NT2/D1 (cell line): ENCODE measurements at regions not wholly inside any gene's neighbourhood (a gene's known extent, or its start where the extent isn't known, plus 50 kb on each side); places are given as distances from the start of the nearest gene placed in this dataset.

Source experiments
- DNase-seq: peaks from one replicate; pipeline ENCODE4 v3.0.0-alpha.2; 2011; ENCODE audit warnings: low read depth, low spot score
- H3K27me3 ChIP-seq: 2 replicates; pipeline ENCODE4 v1.6.0; 2011; ENCODE audit warnings: mild to moderate bottlenecking; ENCODE audit not compliant: insufficient read length, insufficient read depth
- H3K36me3 ChIP-seq: 2 replicates; pipeline ENCODE4 v1.6.1; 2011; ENCODE audit warnings: mild to moderate bottlenecking, low read length, mixed read lengths; ENCODE audit not compliant: insufficient read depth, insufficient read length
- H3K4me1 ChIP-seq: 2 replicates; pipeline ENCODE4 v1.5.1; 2011; ENCODE audit not compliant: insufficient read depth, insufficient read length
- H3K4me3 ChIP-seq: 2 replicates; pipeline ENCODE4 v1.5.1; 2011; ENCODE audit warnings: low read depth; ENCODE audit not compliant: insufficient read length
- H3K9ac ChIP-seq: 2 replicates; pipeline ENCODE4 v1.6.0; 2011; ENCODE audit warnings: low read depth; ENCODE audit not compliant: insufficient read length
- H3K9me3 ChIP-seq: 2 replicates; pipeline ENCODE4 v1.5.1; 2011; ENCODE audit warnings: mild to moderate bottlenecking, low read length; ENCODE audit not compliant: insufficient read depth
- SUZ12 ChIP-seq: IDR thresholded peaks from 2 replicates; pipeline ENCODE4 v1.6.1; 2011; ENCODE audit not compliant: insufficient read length, insufficient read depth; ENCODE audit errors: extremely low read depth
- YY1 ChIP-seq: IDR thresholded peaks from 2 replicates; pipeline ENCODE4 v1.6.1; 2011; ENCODE audit not compliant: insufficient read length, insufficient read depth
- ZNF274 ChIP-seq: IDR thresholded peaks from 2 replicates; pipeline ENCODE4 v1.6.1; 2011; ENCODE audit warnings: mild to moderate bottlenecking, low read depth, low read length

DNA sequence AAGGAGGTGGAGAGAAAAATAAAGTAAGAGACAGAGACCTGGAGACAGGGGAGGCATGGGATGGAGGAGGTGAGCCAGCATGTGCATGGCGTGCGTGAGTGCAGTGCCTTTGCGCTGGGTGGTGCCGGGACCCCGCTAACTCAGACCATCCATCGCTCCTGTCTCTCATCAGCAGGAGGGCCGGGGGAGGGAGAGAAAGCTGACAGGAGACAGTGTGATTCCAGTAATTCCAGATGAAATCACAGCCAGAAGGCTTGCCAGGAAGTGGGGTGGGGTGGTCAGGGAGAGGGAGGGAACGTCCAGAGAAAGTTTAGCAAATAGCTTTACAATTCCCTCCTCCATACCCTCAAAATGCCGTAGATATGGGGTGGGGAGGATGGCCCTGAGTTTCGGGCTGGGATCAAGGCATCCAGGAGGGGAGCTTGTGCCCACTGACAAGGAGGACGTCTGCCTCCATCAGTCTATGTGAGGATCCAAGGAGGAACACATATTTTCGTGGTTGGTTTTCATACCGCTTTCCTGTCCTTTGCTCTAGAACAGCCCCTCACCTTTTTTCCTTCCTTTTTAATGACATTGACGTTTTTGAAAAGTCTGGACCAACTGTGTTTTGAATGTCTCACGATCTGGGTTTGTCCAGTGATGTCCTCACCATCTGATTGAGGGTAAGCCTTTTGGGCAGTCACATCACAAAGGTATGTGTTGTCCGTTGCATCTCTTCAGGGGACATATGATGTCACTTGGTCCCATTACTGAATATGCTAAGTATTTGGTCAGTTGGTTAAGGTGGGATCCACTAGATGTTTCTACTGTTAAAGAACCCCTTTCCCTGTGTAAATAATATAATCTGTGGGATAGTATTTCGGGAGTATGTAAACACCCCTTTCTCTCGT is 567.3 kb downstream of the MIAT start:
- DNase-seq = no peak
- H3K9me3 ChIP-seq = peaks cover 18% of the 10 kb centered on the region

DNA sequence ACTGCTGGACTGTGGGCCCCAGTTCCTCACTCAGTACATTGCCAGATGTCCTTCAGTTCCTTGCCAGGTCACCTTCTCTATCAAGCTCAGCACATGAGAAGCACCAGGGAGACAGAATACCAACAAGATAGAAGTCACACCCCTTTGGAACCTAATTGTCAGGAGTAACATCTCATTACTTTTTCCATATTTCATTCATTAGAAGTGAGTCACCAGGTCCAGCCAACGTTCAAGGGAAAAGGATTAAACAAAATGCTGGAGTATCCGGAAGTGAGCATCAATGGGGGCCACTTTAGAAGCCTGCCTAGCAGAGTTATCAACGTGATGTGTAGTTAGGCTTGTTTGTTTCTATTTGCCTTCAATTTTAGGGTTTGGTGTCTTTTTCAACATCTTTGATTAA is 569.3 kb downstream of the MIAT start:
- no peak for TF ChIP-seq YY1
- no peak for TF ChIP-seq SUZ12
- TF ChIP-seq ZNF274 = no peak
- peaks cover 18% of the 10 kb centered on the region for H3K9me3 ChIP-seq
- H3K9ac ChIP-seq = no peak overlapping the region
- H3K27me3 ChIP-seq = no peaks in the 10 kb centered on the region
- H3K36me3 ChIP-seq = no peaks in the 10 kb centered on the region
- H3K4me3 ChIP-seq = no peak overlapping the region
- DNase-seq = no peak
- H3K4me1 ChIP-seq = no peaks in the 10 kb centered on the region

More for the DNA sequence above, 567.3 kb downstream of the MIAT start:
- no peaks in the 10 kb centered on the region for H3K27me3 ChIP-seq
- H3K9ac ChIP-seq = no peak overlapping the region
- H3K4me1 ChIP-seq = no peaks in the 10 kb centered on the region
- TF ChIP-seq SUZ12 (no peak), ZNF274 (no peak), YY1 (no peak)
- H3K36me3 ChIP-seq = no peaks in the 10 kb centered on the region
- H3K4me3 ChIP-seq = no peak overlapping the region

DNA sequence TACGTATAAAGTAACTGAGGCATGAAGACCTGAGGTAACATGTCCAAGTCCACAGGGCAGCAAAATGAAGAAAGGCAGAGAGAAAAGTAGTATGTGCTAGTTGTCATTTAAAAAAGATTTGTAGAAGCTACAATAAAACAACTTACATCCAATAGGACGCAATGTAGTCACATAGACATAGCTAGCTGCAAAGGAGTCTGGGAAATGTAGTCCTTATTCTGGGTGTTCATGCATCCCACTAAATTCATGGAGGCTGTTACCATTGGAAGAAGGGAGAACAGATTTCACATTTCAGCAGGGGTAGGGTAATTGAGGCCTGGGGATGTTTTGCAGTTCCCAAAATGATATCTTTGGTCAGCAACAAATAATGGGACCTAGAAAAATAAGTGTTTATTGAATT is 571.4 kb downstream of the MIAT start:
- no peak for DNase-seq
- H3K4me1 ChIP-seq = no peaks in the 10 kb centered on the region
- H3K9me3 ChIP-seq = peaks cover 9% of the 10 kb centered on the region
- H3K36me3 ChIP-seq = no peaks in the 10 kb centered on the region
- H3K9ac ChIP-seq = no peak overlapping the region
- TF ChIP-seq ZNF274 (no peak), YY1 (no peak), SUZ12 (no peak)
- no peaks in the 10 kb centered on the region for H3K27me3 ChIP-seq
- H3K4me3 ChIP-seq = no peak overlapping the region

DNA sequence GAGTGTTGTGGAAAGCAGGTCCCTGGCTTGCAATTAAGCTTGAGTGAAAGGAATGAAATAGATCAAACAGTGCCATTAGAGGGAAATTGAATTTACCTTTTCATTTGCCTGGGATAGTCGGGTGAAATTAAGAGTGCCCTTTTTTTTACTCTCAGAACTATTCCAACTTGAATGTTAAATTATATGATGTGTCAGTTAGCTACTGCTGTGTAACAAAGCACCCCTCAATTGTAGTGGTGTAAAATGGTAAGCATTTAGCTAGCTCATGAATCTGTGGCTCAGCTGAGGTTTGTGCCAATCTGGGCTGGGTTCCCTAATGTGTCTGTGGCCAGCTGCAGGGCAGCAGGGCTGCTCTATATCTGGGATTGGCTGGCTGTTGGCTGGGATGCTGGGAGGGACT is 571.4 kb downstream of the MN1 start:
- TF ChIP-seq YY1 (no peak), SUZ12 (no peak)
- Histone ChIP-seq H3K4me3 (no peak overlapping the region), H3K9me3 (peaks cover 9% of the 10 kb centered on the region), H3K4me1 (no peaks in the 10 kb centered on the region), H3K27me3 (no peaks in the 10 kb centered on the region), H3K9ac (no peak overlapping the region), H3K36me3 (no peaks in the 10 kb centered on the region)
- no peak for DNase-seq

DNA sequence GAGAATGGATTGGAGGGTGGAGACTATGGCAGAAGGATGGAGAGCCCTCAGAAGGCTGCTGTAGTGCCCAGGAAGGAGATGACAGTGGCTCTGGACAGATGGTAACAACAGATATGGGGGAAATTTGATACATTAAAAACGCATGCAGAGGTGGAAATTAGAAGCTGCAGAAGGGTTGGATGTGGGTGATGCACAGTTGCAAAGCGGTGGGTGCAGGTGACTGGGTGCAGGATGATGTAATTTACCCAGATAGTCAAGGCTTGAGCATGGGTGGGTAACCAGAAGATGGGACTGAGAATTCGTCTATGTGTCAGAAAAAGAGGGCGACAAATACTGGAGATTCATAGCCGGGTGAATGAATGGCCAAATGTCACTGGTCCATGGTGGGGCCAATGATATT is 570.3 kb downstream of the MN1 start:
- Histone ChIP-seq H3K4me1 (no peaks in the 10 kb centered on the region), H3K4me3 (no peak overlapping the region), H3K36me3 (no peaks in the 10 kb centered on the region), H3K9me3 (peaks cover 9% of the 10 kb centered on the region), H3K27me3 (no peaks in the 10 kb centered on the region), H3K9ac (no peak overlapping the region)
- DNase-seq = no peak
- no peak for TF ChIP-seq SUZ12
- no peak for TF ChIP-seq ZNF274
- TF ChIP-seq YY1 = no peak

DNA sequence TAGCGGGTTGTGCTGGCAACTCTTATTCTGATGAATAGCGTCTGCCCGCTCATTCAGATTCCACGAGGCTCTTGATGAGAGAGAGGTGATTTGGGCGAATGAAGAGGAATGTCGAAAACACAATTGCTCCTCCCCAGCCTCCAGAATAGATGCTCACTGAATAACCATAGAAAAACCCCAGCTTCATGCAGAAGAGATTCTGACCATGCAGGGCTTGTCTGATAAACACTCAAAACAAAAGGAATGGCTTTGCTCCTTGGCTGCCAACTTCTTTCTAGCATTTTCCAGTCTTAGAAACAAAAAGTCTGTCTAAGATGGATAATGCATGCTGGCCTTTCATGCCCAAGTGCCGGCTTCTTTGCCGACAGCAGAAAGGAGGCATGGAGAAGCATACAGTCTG is 569.5 kb downstream of the MN1 start:
- no peaks in the 10 kb centered on the region for H3K27me3 ChIP-seq
- no peak for DNase-seq
- no peak for TF ChIP-seq ZNF274
- no peak for TF ChIP-seq YY1
- no peak for TF ChIP-seq SUZ12

DNA sequence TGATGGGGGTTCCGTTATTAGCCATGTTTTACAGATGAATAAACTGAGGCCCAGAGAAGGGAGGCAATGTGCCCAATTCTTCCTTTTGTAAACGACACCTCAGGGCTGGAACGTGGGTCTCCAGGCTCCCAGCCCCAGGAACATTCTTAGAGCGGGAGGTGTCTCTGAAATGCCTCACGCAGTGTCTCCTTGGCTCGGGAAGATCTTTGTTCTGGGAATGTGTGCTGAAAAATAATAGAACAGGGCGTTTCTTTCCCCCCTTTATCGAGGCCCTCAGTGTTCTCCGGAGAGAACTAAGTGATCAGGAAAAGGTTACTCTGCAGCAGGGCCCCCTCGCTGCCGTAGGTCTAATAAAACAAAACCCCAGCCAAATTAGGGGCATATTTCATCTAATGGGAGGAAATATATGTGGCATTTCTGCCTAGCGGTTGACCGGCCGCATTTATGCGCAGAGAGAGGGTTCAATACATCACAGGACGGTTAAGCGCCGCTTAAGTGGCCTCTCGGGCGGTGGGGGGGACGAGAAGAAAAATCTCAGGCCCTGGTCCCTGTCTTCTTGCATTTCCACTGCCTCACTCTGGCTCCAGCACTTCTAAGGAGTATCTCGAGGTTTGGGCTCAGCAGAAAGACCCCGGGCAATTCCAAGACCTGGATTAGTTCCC is 564.3 kb downstream of the MN1 start:
- DNase-seq = no peak
- TF ChIP-seq SUZ12 = no peak
- TF ChIP-seq ZNF274 = no peak
- no peak for TF ChIP-seq YY1
- Histone ChIP-seq H3K4me3 (no peak overlapping the region), H3K9ac (no peak overlapping the region), H3K4me1 (peaks cover 6% of the 10 kb centered on the region), H3K9me3 (no peaks in the 10 kb centered on the region), H3K36me3 (no peaks in the 10 kb centered on the region), H3K27me3 (no peaks in the 10 kb centered on the region)

More for the DNA sequence above, 569.5 kb downstream of the MN1 start:
- no peaks in the 10 kb centered on the region for H3K4me1 ChIP-seq
- H3K9ac ChIP-seq = no peak overlapping the region
- H3K9me3 ChIP-seq = peaks cover 9% of the 10 kb centered on the region
- H3K36me3 ChIP-seq = no peaks in the 10 kb centered on the region
- no peak overlapping the region for H3K4me3 ChIP-seq
